NCI-H446 treated with DMSO at 0.1 percent for 48 hours (cell line): ENCODE measurements at regions not wholly inside any gene's neighbourhood (a gene's known extent, or its start where the extent isn't known, plus 50 kb on each side); places are given as distances from the start of the nearest gene placed in this dataset.
A peak's percentile ranks its signal among the peaks of the same experiment; 100 is the strongest.
"Not testable (repeated sequence)": the region's sequence is repeated elsewhere in the genome, so short reads cannot be mapped to it uniquely, and the experiment has no call there.

ENCODE experiments used
- DNase-seq: peaks from one replicate; lab custom pipeline; 2025; lab: John Stamatoyannopoulos, UW

DNA sequence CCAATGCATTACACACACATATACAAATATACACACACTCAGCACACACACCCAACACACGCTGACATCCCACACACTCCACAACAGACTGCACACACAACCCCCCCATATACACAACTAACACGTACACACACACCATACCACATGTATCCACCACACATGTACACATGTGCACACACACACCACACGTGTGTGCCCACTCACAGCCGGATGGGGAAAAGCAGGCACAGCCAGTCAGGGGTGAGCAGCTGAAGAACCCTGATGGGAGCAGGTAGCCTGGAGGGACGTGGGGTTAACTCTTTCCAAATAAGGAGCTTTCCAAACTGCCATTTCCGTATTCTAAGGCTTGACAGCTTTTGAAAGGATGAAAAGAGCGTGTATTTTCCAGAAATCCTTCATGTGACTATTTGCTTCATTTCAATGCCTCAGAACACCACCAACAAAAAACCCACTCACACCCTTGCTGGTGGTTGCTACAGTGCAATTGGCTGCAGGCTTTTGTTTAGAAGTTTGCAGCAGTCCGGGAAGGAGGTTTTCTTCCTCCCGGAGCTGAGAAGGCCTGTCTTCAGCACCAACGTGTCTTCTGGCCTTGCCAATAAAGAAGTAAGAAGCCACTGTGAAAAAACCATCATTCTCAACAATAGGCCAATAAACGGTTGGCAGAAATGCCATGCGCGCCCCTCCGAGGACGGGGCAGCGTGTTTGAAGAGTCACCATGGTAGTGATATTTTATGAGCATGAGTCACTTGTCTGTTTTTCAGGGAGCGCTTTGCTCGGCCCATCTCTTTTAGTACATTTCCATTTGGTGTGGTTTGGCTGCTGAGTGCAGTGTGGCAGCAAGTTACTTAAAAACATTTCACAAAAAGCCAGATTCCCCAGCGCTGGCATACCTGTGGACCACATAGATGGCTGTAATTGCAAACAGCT, 131.3 kb upstream of the GMDS start:
- DNase-seq = no peak

DNA sequence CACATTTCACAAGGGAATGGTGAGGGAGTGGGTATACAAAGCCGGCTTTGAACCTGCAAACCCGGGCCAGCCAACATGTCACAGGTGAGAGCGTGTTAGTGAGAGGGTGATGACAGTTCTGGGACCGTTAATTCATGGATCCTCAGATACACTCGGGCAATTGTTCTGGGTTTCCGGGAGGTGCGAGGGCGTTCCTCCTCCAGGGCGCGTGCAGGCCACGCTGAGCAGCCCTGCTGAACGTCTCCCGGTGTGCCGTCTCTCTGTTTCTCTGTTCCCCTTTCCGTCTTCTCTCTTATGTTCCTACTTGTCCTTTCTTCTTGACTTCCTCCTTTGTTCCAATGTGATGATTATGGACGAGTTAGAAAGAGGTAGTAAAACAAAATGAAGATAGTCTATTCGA, 130.0 kb upstream of the GMDS start:
- no peak for DNase-seq

DNA sequence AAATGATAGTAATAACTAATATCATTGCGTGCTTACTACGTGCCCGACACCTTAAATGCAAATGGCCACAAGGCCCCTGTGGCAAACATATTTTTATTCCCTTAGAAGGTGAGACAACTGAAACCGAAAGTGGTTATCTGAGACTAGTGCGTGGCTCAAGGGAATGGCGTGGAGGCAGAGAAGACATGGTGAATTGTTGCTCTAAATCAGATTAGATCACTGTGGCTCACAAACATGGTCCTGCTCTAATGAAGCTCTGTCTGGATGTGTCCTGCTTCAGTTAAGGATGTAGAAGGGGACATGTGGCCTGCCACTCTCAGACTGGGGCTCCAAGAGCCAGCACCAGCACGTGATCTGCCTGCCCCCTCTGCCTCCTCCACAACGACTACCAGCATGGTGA, 124.2 kb upstream of the GMDS start:
- DNase-seq = no peak

DNA sequence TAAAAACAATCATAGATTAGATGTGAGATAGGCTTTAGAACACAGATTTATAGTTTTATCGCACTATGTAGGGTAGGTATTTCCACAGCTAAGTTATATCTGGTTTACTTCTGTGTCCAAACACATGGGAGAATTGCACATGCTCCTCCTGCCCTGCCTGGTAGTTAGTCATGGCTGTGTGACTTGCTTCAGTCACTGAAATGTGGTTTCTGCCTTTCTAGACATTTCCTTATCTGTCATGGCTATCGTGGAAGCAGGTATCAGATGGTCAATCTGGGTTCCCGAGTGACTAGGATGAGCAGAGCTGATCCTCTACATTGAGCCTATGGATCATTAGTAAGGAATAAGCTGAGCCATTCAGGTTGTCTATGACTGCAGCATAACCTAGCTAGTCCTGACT, 117.8 kb upstream of the GMDS start:
- no peak for DNase-seq

DNA sequence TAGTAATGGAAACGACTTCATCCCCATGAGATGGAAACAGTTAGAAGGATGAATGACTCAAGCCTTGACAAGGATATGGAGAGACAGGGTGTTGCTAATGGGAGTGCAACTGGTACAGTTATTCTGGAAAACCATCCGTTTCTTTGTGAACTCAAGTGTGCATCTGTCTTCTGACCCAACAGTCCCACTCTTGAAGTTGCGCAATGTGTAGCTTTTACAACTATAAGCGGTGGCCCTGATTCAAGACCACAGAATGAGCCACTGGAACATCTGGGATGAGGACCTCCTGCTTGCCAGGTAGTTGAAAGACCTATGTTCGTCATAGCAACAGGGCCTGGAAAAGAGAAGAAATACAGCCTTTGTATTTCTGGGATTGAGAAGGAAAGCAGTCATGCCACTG, 115.8 kb upstream of the GMDS start:
- no peak for DNase-seq

DNA sequence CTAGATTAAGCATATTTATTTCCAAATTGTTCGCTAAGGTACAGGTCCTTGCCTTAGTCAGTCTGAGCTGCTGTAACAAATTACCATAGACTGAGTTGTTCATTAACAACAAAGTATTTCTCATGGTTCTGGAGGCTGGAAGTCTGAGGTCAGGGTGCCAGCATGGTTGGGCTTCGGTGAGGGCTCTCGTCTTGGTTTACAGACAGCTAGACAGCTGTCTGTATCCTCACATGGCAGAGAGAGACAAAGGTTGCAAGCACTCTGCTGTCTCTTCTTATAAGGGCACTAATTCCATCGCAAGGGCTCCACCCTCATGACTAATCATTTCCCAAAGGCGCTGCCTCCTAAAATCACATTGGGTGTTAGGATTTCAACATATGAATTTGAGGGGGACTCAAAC, 115.3 kb upstream of the GMDS start:
- no peak for DNase-seq

DNA sequence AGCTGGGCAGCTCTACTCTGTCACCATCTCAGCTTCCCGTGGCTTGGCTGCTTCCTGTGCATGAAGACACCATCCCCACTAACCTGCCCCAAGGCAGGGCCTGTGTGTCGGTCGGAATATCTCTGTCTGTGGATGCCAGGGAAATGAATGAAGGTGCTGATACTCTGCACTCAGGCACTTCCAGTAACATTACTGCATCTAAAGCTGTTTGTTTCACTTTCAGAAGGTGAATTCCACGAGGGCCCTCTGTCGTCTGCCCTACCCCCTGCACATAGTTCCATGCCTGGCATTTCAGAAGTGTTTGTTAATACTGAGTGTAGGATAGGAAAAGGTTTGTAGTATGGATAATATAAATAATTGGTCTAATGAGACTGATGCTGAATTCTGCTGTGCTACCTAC, 114.7 kb upstream of the GMDS start:
- DNase-seq = no peak

DNA sequence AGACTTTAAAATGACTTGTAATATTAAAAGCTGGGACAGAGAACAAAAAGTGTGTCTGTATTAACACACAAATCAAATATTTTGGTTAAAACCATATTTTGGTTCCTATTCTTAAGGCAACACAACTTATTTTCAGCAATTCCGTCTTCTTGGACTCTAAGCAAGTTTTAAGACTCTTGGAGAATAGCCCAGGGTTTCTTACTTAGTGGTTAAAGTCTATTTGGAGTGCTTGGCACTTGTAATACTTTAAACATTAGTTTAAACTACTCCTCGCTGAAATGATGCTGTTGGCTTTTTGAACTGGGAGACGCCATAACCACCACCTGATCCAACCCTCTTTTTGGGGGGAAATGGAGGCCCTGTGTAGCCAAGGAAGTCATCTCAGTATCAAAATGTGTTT, 109.7 kb upstream of the GMDS start:
- no peak for DNase-seq

DNA sequence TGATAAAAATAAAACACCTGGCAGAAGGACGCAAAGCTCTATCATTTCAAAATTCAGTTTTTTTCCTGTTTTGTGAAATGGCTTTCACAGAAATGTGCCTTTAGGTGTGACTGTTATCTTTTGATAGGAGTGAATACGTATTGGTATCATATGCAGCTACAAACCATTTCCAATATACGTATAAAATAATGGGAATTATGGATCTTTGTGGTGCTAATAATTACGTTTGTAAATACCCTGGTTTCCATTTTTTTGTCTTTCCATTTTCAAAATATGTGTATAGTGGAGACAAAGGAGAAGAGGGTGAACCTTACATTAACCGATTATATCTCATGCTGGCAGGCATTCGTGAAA, 108.7 kb upstream of the GMDS start:
- no peak for DNase-seq

DNA sequence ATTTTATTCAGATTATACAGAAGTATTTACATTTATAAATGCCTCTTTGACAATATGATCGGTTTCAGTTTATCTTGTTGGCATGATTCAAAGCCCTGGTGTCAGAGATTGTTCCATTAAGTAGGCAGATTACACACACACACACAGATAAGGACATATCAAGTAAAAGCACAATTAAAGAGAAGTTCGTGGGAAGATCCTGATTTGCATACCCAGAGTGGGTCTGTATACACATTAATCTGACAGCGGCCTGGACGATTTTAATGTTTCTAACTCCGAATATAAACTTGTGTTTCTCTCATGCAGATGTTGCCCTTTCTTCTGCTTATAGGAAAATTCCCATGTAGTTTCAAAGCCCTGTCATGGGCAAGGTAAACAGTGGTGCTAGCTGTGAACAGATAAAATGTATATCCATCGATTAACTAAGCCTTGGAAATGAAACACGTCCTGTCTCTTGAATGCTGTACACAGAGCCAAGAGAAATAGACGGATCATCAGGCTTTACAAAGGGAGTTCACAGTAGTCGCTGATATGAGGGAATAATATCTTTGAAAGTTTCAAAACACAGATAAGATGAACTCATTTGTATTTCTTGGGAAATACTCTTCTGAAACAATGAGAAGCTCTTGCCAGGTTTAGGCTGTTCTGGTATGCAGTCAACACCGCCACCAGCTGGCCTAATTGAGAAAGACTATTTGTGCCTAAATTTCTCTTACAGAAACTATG, 108.2 kb upstream of the GMDS start:
- peak; percentile 16 for DNase-seq

DNA sequence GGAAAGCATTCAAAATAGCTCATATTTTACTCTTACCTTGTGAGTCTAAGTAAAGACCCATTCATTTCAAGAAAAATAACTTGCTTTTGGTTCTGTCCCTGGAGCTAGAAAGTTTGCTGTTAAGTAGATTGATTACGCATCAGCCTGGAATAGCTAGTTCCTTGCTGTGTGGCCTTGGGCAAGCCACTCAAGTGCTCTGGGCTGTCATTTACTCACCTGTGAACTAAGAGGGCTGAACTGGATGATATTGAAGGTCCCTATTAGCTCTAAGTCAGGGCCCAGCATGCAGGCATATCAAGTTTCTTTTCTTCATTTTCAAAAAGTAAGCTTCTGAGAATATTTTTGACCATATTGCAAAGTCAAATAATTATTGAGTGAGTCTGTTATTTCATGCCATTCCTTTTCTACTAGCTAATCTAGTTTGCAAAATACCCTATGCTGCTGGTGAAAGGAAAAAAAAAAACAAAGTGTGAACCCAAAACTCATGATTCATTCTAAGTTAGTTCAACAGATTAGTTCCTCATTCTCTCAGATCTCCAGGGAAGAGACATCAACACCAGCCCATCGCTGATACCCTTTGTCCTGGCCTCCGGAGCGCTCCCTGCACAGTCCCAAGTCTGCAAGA, 106.5 kb upstream of the GMDS start:
- no peak for DNase-seq

DNA sequence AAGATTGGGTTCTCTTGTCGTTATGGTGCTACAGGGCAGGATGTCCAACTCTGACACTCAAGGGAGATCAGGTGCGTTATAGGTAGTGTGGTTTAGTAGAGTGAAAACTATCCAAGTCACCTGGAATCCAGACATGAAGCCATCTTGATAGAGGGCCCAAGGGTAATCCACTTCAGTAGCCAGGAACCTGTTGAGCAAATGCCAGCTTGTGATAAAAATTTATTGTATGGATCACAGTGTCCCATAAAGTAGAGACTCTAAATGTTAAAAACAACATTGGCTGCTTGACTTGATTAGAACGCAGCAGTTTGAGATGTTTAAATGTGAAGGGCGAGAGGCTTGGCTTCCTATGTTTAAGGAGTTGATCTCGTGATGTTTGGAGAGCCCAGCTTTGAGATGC, 105.7 kb upstream of the GMDS start:
- no peak for DNase-seq

DNA sequence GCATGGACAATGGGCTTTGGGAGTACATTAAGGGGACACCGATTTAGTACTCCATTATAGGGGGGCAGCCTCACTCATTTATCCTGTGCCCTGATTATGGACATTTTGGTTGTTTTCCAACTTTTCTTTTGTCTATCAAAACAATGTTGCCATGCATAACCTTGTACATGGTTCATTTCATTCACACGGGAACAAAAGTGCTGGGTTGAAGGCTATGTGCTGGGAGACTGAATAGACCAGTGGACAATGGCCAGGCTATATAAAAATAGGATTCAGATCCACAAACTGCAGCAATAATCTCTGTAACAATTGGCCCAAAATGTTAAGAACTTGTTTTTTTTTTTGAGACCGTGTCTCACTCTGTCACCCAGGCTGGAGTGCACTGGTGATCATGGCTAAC, 100.7 kb upstream of the GMDS start:
- DNase-seq = no peak

DNA sequence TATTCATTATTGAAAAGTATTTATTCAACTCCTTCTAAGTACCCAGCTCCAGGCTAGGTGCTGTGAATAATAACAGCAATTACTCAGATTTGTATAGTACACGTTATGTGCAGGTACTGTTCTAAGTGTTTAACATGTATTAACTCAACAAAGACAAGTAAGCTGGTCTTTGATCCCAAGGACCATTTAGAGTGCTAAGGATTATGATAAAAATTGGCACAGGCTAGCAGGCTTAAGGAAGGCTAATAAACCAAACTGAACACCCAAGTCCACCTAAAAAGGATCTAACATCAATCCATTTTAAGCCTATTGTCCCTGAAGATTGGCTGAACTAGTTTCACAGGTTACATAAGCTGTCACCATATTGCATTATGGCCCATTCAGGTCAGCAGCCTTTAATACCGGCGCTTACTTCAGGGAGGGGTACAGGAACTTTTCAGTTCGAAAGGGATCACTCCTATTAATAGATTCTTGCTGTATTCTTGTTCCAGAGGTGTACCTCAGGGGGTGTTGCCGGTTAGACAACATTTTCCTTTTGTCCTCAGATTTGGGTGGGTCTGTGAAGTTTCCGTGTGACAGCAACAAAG, 99.0 kb upstream of the GMDS start:
- DNase-seq = no peak

DNA sequence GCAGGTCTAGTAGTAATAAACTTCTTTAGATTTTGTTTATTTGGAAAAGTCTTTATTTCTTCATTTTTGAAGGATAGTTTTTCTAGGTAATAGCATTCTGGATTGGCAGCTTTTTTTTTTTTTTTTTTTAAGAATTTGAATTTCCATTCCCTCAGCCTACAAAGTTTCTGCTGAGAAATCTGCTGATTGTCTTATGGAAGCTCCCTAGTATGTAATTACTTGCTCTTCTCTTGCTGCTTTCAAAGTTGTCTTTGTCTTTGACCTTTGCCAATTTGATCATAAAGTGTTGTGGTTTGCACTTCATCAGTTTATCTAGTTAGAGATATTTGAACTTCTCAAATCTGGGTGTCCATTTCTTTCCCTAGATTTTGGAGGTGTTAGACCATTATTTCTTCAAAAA, 82.2 kb upstream of the GMDS start:
- DNase-seq = no peak

DNA sequence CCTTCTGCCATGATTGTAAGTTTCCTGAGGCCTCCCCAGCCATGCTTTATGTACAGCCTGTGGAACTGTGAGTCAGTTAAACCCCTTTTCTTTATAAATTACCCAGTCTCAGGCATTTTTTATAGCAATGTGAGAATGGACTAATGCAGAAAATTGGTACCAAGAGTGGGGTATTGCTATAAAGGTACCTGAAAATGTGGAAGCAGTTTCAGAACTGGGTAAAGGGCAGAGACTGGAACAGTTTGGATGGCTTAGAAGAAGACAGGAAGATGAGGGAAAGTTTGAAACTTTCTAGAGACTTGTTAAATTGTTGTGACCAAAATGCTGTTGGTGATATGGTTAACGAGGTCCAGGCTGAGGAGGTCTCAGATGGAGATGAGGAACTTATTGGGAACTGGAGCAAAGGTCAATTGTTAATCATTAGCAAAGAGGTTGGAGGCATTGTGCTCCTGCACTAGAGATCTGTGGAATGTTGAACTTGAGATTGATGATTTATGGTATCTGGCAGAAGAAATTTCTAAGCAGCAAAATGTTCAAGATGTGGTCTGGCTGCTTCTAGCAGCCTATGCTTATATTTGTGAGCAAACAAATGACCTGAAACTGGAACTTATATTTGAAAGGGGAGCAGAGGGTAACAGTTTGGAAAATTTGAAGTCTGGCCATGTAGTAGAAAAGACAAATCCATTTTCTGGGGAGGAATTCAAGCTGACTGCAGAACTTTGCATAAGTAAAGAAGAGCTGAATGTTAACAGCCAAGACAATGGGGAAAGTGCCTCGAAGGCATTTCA, 79.0 kb upstream of the GMDS start:
- no peak for DNase-seq

DNA sequence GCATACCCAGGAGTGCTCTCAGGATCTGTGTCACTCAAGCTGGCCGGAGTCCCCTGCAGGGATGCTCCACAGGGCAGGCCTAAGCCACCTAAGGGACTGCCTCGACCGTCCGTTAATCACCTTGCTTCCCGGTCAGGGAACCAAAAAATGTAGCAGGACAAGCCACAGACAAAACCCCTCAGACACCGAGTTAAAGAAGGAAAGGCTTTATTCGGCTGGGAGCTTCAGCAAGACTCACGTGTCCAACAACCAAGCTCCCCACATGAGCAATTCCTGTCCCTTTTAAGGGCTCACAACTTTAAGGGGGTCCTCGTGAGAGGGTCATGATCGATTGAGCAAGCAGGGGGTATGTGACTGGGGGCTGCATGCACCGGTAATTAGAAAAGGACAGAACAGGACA, 72.1 kb upstream of the GMDS start:
- DNase-seq = not testable (repeated sequence)

DNA sequence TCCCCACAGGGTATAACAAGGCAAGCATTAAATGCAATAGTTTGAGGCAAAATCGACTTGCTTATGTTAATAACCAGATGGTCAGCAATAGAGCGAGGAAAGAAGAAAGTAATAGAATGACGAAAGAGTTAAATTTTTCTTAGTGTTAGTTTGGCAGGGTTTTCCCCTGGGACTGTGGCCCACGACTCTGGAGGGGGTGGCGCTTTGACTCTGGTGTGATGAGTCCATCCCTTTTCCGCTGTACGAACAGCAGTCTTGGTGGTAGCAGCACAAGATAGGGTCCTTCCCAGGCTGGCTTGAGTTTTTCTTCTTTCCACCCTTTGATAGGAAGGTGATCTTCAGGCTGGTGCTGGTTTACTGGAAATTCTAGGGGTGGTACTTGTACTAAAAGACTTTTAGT, 69.2 kb upstream of the GMDS start:
- no peak for DNase-seq

DNA sequence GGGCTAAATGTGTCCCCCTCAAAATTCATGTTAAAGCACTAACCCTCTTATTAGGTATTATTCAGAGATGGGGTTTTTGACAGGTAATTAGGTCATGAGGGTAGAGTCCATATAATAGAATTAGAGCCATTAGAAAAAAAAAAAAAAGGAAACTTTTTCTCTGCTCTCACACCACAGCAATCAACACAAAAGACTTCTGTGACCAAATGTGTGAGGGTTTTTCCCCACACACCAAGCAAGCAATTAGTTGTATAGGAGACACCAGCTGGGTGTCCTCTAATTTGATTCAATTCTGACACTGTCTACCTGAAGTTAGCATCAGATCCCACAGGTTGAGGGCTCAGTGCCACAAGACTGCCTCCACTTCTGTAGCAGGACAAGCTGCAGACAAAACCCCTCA, 64.6 kb upstream of the GMDS start:
- no peak for DNase-seq

DNA sequence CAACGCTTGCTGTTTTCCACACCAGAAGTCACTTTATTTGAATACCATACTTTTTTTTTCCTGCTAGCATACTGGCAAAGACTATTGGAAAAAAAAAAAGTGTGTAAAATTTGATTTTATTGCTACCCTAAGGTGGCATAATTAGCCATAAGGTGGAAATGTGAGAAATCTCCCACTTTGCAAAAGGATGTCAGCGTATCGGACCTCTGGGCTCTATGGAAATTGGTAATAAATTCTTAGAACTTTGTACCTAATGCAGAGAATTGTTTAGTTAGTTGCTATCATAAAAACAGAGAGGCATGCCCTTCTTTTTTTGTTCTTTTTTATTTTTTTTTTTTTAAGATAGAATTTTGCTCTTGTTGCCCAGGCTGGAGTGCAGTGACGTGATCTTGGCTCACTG, 63.7 kb upstream of the GMDS start:
- no peak for DNase-seq

DNA sequence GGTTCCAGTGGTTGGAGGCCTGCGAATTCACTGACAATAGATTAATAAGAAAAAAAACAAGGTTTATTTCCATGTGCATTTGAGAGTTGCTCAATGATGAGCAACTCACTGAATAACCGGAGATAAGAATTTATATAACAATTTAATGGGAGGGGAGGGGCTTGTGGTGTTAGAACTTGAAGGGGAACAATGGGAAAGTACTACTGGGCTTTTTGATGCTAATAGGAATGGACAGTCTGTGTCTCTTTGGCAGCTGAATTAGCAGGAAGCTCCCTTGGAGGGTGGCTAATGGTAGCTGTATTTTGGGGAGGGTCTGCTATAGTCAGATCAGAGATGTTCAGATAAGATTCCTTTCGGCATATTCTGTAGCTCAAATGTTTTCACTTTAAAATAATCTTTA, 62.4 kb upstream of the GMDS start:
- no peak for DNase-seq

DNA sequence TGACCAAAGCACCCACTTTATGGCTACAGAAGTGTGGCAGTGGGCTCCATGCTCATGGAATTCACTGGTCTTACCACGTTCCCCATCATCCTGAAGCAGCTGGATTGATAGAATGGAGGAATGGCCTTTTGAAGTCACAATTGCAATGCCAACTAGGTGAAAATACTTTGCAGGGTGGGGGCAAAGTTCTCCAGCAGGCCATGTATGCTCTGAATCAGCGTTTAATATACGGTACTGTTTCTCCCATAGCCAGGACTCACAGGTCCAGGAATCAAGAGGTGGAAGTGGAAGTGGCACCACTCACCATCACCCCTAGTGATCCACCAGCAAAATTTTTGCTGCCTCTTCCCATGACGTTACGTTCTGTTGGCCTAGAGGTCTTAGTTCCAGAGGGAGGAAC, 60.5 kb upstream of the GMDS start:
- DNase-seq = no peak
